ENCODE measurements at regions not wholly inside any gene's neighbourhood (a gene's known extent, or its start where the extent isn't known, plus 50 kb on each side); places are given as distances from the start of the nearest gene placed in this dataset.

DNA sequence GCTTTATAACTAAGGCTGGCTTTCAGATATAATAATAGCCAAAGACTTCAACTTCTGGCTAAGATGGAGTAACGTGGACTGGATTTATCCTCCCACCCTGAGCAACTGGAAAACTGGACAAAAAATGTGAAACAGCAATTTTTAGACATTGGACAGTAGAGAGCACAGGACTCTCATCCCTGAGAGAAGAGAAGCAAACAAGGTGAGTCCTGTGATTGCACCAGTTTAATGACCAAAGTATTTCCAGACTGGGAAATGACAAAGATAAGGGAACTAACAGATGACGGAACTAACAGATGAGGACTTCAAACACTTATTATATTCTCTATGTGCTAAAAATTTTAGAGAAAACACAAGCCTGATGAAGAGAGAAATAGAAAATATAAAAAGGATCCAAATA, 175.7 kb upstream of the SLC25A13 start:
- TF ChIP-seq, protein P1, sequence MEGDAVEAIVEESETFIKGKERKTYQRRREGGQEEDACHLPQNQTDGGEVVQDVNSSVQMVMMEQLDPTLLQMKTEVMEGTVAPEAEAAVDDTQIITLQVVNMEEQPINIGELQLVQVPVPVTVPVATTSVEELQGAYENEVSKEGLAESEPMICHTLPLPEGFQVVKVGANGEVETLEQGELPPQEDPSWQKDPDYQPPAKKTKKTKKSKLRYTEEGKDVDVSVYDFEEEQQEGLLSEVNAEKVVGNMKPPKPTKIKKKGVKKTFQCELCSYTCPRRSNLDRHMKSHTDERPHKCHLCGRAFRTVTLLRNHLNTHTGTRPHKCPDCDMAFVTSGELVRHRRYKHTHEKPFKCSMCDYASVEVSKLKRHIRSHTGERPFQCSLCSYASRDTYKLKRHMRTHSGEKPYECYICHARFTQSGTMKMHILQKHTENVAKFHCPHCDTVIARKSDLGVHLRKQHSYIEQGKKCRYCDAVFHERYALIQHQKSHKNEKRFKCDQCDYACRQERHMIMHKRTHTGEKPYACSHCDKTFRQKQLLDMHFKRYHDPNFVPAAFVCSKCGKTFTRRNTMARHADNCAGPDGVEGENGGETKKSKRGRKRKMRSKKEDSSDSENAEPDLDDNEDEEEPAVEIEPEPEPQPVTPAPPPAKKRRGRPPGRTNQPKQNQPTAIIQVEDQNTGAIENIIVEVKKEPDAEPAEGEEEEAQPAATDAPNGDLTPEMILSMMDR (IDR thresholded peaks at IDR 0.05; ENCODE audit: low read depth, low read length) = no peak
- TF ChIP-seq POLR2A (IDR thresholded peaks at IDR 0.05; ENCODE audit: extremely low read depth, insufficient read length) = no peak
- no peak for TF ChIP-seq MYC (IDR thresholded peaks at IDR 0.05; ENCODE audit: low read depth, low read length)

Measured in NB4 (cell line).